HG03432 (cell line): ENCODE measurements at regions not wholly inside any gene's neighbourhood (a gene's known extent, or its start where the extent isn't known, plus 50 kb on each side); places are given as distances from the start of the nearest gene placed in this dataset.
"Not testable (repeated sequence)": the region's sequence is repeated elsewhere in the genome, so short reads cannot be mapped to it uniquely, and the experiment has no call there.

ENCODE experiments used
- ATAC-seq: cut with Tn5 transposase; IDR thresholded peaks from one replicate; pipeline ENCODE4 v1.9.1; 2021; ENCODE audit warnings: mild to moderate bottlenecking, moderate library complexity; ENCODE audit not compliant: unreplicated experiment

DNA sequence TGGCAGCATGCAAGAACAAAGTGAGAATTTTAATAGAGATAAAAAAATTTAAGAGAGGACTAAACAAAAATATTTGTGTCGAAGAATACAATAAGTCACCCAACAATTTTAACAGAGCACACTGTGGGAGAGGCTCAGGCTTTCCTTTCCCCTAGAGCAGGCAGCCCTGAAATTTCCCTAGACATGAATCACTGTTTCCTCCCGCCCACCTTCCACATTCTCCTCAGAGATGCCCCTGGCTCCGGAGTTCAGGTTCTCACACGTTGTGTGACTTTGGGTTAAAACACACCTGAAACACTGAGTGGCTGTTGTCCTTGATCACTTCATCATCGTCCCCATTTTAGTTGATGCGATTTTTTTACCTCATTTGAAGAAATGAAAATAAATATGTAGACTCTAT, 1231.1 kb downstream of the TMEM121 start:
- not testable (repeated sequence) for ATAC-seq

DNA sequence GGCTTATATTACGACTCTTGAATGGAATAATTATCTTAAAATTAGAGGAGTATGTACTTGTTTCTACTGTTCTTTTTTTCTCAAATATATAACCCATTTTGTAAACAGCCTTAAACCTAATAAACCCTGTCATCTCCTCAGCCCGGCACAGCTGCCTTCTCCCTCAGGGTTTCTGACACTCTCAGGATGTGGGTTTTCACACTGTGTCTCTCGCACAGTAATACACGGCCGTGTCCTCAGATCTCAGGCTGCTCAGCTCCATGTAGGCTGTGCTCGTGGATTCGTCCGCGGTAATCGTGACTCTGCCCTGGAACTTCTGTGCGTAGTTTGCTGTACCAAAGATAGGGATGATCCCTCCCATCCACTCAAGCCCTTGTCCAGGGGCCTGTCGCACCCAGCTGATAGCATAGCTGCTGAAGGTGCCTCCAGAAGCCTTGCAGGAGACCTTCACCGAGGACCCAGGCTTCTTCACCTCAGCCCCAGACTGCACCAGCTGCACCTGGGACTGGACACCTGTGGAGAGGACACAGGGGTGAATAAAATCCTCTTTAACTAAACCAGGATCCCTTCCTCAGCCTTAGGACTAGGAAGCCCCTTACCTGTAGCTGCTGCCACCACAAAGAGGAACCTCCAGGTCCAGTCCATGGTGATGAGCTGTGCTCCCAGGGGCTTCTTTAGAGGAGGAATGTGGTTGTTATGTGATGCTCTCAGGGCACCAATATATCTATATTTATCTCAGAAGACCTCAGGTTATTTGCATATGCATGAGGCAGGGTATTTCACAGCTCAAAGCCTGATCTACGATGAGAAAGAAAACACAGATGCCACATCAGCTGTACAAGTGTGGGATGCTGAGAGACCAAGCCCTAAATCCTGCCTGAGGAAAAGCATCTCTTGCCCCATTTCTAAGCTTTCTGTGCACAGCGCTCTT, 1235.8 kb downstream of the TMEM121 start:
- peak; percentile 78 for ATAC-seq

DNA sequence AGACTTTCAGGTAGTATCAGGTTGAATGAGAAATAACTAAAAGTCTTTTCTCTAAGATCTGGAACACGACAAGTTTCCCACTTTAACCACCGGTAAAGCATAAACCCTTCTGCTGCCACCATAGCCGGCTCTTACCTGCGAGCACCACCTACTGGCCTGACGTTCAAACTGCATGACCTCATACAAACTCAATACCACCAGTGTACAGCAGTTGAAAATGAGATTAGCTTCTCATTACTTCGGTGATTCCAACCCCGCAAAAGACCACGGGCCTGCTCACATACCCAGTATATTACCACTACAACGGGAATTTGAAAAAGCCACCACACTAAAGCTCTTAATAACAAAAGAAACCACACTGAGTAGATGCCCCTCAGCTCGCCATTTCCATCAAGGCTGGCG, 1238.6 kb downstream of the TMEM121 start:
- ATAC-seq: peak; percentile 57

GRCh38 chr14:106766145-106766544, 1239.8 kb downstream of the TMEM121 start:
- no peak for ATAC-seq

GRCh38 chr14:106766551-106767277, 1240.3 kb downstream of the TMEM121 start:
- ATAC-seq: not testable (repeated sequence)

DNA sequence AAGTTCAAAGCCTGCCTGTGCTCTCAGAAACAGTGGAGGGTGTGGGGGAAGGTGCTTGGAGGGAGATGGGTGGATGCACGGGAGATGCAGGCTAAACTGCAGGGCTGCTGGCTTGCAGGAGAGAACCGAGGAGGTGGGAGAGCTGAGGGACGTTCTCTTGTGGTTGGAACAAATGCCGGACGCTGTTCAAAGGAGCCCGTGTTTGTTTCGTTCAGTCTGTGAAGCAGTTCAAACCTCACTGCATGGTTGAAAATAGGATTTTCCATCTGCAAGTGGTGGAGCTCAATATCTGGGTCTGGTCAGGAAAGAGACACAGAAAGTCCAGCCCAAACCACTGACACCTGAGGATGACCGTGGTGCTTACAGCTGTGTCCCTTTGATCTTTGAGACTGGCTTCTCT, 1241.8 kb downstream of the TMEM121 start:
- ATAC-seq: not testable (repeated sequence)

DNA sequence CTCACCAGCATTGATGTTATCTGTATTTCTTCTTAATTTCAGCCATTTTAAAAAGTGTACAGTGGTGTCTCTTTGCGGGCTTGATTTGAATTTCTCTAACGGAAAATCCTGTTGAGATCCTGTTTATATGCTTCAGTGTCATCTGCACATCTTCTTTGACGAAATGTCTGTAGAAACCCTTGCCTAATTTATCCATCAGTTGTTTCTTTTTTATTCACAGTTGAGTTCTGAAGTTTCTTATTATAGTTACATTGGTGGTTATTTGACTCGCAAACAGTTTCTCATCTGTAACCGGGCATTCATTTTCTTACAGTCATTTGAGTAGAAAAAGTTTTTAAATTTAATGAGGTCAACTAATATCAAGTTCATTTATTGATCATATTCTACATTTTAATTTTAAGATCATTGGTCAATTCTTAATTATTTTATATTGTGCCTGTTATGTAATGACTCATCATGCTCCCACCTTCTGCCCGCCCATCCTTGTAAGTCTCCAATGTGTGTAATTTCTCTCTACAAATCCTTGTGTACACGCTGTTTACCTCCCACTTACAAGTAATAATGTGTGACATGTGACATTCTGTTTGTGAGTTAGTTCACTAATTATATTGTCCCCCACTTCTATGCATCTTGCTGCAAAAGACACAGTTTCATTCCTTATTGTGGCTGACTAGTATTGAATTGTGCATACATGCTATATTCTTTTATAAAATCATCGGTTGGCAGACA, 1242.8 kb downstream of the TMEM121 start:
- not testable (repeated sequence) for ATAC-seq

DNA sequence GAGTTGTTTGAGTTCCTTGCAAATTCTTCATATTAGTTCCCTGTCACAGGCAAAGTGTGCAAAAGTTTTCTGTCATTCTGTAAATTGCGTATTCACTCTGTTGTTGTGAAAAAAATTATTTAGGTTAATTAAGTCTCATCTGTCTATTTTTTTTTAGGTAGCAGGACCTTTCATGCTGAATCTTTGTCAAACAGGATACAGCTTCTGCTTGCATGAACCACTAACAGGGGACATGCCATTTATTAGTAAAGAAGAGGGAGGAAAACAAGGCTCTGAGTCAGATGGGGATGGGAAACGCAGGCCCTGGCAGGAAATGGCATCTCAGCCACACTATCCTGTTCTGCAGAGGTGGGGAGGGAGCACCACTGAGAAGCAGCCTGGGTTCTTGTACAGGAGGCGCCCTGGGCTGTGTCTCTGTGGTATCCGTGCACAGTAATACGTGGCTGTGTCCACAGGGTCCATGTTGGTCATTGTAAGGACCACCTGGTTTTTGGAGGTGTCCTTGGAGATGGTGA, 1243.8 kb downstream of the TMEM121 start:
- not testable (repeated sequence) for ATAC-seq

DNA sequence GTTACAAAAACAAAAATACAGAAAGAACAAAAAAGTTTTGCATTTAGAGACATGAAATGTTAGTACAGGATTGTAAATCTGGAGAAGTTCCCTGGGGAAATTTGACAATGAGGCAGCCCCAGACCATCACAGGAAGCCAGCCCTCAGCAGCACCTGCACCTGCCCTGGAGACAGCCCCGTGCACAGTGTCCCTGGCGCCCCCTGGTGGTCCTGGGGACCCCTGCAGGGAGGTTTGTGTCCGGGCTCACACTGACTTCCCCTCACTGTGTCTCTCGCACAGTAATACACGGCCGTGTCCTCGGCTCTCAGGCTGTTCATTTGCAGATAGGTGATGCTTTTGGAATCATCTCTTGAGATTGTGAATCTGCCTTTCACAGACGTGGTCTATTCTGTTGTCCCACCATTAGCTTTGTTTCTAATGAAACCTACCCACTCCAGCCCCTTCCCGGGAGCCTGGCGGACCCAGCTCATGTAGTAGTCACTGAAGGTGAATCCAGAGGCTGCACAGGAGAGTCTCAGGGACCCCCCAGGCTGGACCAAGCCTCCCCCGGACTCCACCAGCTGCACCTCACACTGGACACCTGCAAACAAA, 1248.6 kb downstream of the TMEM121 start:
- ATAC-seq: not testable (repeated sequence)

- ATAC-seq: no peak
Measured at GRCh38 chr14:106776395-106776983, 1250.1 kb downstream of the TMEM121 start.

- ATAC-seq: no peak
Measured at GRCh38 chr14:106778986-106779385, 1252.6 kb downstream of the TMEM121 start.

GRCh38 chr14:106786697-106787096, 1260.3 kb downstream of the TMEM121 start:
- no peak for ATAC-seq

GRCh38 chr14:106787626-106788025, 1261.2 kb downstream of the TMEM121 start:
- no peak for ATAC-seq

GRCh38 chr14:106788534-106788933, 1262.2 kb downstream of the TMEM121 start:
- ATAC-seq: no peak

GRCh38 chr14:106789318-106789717, 1262.9 kb downstream of the TMEM121 start:
- ATAC-seq: no peak

DNA sequence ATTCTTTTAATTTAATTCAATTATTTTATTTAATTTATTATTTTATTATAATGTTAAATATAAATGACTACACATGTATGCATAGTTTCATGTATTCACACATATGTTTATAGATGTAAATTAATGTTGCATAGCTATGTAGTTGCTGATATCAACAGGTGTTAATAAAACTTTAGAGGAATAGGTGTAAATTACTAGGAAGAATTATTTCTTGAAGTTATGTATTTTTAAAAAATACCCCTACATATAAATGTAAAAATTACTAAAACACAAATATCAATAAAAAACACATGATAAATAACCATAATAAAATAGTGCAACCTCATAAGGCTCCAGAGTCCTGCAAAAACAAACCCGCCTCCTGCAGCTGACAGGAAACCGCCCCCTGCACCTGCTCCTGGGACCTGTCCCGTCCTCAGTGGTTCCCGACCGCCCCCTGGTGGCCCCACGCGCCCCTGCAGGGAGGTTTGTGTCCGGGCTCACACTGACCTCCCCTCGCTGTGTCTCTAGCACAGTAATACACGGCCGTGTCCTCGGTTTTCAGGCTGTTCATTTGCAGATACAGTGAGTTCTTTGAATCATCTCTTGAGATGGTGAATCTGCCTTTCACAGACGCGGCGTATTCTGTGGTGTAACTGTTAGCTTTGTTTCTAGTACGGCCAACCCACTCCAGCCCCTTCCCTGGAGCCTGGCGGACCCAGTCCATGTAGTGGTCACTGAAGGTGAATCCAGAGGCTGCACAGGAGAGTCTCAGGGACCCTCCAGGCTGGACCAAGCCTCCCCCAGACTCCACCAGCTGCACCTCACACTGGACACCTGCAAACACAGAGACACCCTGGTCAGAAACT, 1264.0 kb downstream of the TMEM121 start:
- no peak for ATAC-seq

GRCh38 chr14:106792543-106792942, 1266.2 kb downstream of the TMEM121 start:
- no peak for ATAC-seq

- ATAC-seq: not testable (repeated sequence)
Measured at GRCh38 chr14:106798166-106798565, 1271.8 kb downstream of the TMEM121 start.
